ENCODE measurements at regions not wholly inside any gene's neighbourhood (a gene's known extent, or its start where the extent isn't known, plus 50 kb on each side); places are given as distances from the start of the nearest gene placed in this dataset.
"Not testable (repeated sequence)": the region's sequence is repeated elsewhere in the genome, so short reads cannot be mapped to it uniquely, and the experiment has no call there.

DNA sequence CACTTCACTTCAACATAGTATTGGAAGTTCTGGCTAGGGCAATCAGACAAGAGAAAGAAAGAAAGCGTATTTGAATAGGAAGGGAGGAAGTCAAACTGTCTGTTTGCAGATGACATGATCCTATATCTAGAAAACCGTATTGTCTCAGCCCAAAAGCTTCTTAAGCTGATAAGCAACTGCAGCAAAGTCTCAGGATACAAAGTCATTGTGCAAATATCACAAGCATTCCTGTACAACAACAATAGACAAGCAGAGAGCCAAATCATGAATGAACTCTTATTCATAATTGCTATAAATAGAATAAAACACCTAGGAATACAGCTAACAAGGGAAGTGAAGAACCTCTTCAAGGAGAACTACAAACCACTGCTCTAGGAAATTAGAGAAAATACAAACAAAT, 473.9 kb upstream of the SOX9 start:
- H3K9me3 ChIP-seq (ENCODE audit: control insufficient read depth in 2 of 2, insufficient read depth in 1 of 2, low read length in 1 of 2); DNase-seq (ENCODE audit: low read depth in 6 of 9, low spot score in 9 of 9); H3K4me3 ChIP-seq (ENCODE audit: low read length in 2 of 2); H3K27ac ChIP-seq (ENCODE audit: low read depth in 1 of 2, low read length in 1 of 2); H3K4me1 ChIP-seq (ENCODE audit: control insufficient read depth in 2 of 2, insufficient read depth in 2 of 2, low read length in 2 of 2); H3K36me3 ChIP-seq (ENCODE audit: control insufficient read depth in 2 of 2, insufficient read depth in 2 of 2, low read length in 1 of 2); H3K27me3 ChIP-seq (ENCODE audit: control insufficient read depth in 2 of 2, insufficient read depth in 1 of 2, low read length in 1 of 2): not testable (repeated sequence)
- WGBS, result 67% methylated on average over 2 of the region's 2 CpGs

DNA sequence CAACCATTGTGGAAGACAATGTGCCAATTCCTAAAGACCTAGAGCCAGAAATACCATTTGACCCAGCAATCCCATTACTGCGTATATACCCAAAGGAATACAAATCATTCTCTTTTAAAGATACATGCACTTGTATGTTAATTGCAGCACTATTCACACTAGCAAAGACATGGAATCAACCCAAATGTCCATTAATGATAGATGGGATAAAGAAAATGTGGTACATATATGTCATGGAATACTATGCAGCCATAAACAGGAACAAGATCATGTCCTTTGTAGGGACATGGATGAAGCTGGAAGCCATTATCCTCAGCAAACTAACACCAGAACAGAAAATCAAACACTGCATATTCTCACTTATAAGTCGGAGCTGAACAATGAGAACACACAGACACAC, 472.5 kb upstream of the SOX9 start:
- not testable (repeated sequence) for DNase-seq (ENCODE audit: low read depth in 6 of 9, low spot score in 9 of 9); H3K27ac ChIP-seq (ENCODE audit: low read depth in 1 of 2, low read length in 1 of 2); H3K36me3 ChIP-seq (ENCODE audit: control insufficient read depth in 2 of 2, insufficient read depth in 2 of 2, low read length in 1 of 2); H3K4me1 ChIP-seq (ENCODE audit: control insufficient read depth in 2 of 2, insufficient read depth in 2 of 2, low read length in 2 of 2); H3K27me3 ChIP-seq (ENCODE audit: control insufficient read depth in 2 of 2, insufficient read depth in 1 of 2, low read length in 1 of 2); H3K4me3 ChIP-seq (ENCODE audit: low read length in 2 of 2); H3K9me3 ChIP-seq (ENCODE audit: control insufficient read depth in 2 of 2, insufficient read depth in 1 of 2, low read length in 1 of 2)
- 98% methylated on average over 2 of the region's 2 CpGs for WGBS

DNA sequence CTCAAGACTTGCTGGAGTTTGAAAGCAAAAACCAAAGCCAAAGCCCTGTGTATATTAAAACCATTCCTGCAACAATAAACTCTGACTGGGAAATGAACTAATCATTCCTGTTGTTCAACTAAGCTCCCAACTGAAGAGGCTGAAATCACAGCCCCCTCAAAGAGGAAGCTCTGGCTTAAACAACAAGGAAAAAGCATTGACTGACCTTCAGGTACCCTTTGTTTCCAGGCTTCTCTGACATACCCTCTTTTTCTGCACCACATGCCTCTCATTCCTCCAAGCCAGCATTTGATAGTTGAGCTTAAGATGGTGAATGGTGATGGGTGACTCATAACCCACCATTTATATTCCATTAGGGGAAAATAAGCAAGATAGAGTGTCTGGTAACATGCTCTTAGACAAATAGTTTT, 470.9 kb upstream of the SOX9 start:
- Histone ChIP-seq H3K4me3 (ENCODE audit: low read length in 2 of 2) (no peak overlapping the region), H3K27ac (ENCODE audit: low read depth in 1 of 2, low read length in 1 of 2) (no peak overlapping the region), H3K27me3 (ENCODE audit: control insufficient read depth in 2 of 2, insufficient read depth in 1 of 2, low read length in 1 of 2) (no peaks in the 10 kb centered on the region), H3K4me1 (ENCODE audit: control insufficient read depth in 2 of 2, insufficient read depth in 2 of 2, low read length in 2 of 2) (no peaks in the 10 kb centered on the region), H3K9me3 (ENCODE audit: control insufficient read depth in 2 of 2, insufficient read depth in 1 of 2, low read length in 1 of 2) (no peaks in the 10 kb centered on the region), H3K36me3 (ENCODE audit: control insufficient read depth in 2 of 2, insufficient read depth in 2 of 2, low read length in 1 of 2) (no peaks in the 10 kb centered on the region)
- DNase-seq (ENCODE audit: low read depth in 6 of 9, low spot score in 9 of 9), result no peak

DNA sequence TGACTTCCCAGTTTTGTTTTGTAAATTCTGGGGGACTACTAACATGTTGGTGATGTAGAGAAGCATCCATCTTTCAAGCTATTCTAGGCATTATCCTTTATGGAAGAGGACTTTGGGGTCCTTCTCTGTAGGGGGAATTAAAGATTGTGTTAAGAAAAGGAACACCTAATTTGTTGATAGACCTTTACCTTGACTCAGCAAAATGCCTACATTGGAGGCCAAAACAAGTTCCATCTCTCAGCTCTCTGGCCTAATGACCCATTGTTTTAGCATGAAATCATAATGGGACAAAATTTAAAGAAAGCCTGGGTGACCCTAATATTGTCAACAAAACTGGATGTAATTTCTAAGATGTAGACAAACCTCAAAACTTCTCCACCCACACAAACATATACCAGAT, 465.3 kb upstream of the SOX9 start:
- Histone ChIP-seq H3K36me3 (ENCODE audit: control insufficient read depth in 2 of 2, insufficient read depth in 2 of 2, low read length in 1 of 2) (no peaks in the 10 kb centered on the region), H3K27ac (ENCODE audit: low read depth in 1 of 2, low read length in 1 of 2) (no peak overlapping the region), H3K9me3 (ENCODE audit: control insufficient read depth in 2 of 2, insufficient read depth in 1 of 2, low read length in 1 of 2) (no peaks in the 10 kb centered on the region), H3K4me3 (ENCODE audit: low read length in 2 of 2) (no peak overlapping the region), H3K4me1 (ENCODE audit: control insufficient read depth in 2 of 2, insufficient read depth in 2 of 2, low read length in 2 of 2) (no peaks in the 10 kb centered on the region), H3K27me3 (ENCODE audit: control insufficient read depth in 2 of 2, insufficient read depth in 1 of 2, low read length in 1 of 2) (no peaks in the 10 kb centered on the region)
- no peak for DNase-seq (ENCODE audit: low read depth in 6 of 9, low spot score in 9 of 9)

DNA sequence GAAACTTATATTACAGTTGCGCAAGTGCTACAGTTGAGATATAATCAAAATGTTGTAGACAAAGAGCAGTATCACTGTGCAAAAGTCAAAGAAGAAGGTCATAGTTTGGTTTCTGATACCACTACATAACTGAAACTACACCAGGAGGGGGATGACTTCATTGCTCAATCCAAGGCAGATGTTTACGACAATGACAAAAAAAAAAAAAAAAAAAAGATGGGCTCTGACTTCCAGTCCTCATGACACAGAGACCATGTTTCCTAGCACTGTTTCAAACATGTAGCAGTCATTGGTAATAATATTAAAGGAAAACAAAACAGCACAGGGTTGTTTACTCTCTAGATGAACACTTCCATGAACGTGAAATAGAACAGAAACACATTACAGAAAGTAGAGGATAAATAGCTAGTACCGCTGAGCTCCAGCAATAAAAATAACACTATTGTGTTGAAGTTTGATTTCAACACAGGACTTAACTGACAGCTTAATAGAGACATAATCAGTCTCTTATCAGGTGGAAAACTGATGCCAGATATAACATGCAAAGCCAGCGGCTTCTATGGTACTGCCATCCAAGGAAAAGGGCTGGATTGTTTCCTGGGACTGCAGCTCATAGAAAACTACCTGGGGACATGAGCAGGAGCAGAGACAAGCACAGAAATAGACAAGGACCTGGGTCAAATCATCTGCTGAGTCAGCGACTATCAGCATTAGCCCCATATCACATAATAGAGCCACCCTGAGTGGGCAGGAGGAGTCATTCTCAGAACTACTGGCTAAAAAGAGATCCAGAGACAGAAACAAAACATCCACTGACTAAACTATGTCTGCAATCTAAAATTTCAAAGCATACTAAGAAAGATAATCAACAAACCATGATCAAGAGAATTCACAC, 463.6 kb upstream of the SOX9 start:
- H3K4me3 ChIP-seq (ENCODE audit: low read length in 2 of 2), result no peak overlapping the region
- H3K4me1 ChIP-seq (ENCODE audit: control insufficient read depth in 2 of 2, insufficient read depth in 2 of 2, low read length in 2 of 2), result no peaks in the 10 kb centered on the region
- no peaks in the 10 kb centered on the region for H3K36me3 ChIP-seq (ENCODE audit: control insufficient read depth in 2 of 2, insufficient read depth in 2 of 2, low read length in 1 of 2)
- no peak overlapping the region for H3K27ac ChIP-seq (ENCODE audit: low read depth in 1 of 2, low read length in 1 of 2)
- H3K9me3 ChIP-seq (ENCODE audit: control insufficient read depth in 2 of 2, insufficient read depth in 1 of 2, low read length in 1 of 2), result no peaks in the 10 kb centered on the region
- H3K27me3 ChIP-seq (ENCODE audit: control insufficient read depth in 2 of 2, insufficient read depth in 1 of 2, low read length in 1 of 2), result no peaks in the 10 kb centered on the region
- 96% methylated on average over 6 of the region's 6 CpGs for WGBS
- DNase-seq (ENCODE audit: low read depth in 6 of 9, low spot score in 9 of 9), result no peak

DNA sequence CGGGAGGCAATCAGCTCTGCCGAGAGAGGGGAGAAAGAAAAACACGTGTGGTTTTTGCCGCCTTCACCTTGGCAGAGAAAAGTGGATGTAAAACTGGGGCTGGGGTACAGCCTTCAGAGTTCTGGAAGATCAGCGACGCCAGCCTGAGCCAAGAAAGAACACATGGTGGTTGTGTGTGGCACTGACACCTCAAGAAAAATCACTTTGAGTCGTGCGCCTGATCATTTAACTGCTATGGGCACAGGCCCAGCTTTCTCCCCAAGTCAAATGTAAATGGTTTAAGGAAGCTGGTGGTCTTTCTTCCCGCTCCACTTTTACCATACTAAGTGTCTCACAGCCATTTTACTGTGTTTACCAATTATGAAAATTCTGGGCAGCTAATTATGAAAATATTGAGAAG, 461.8 kb upstream of the SOX9 start:
- WGBS, result 90% methylated on average over 9 of the region's 9 CpGs
- H3K4me1 ChIP-seq (ENCODE audit: control insufficient read depth in 2 of 2, insufficient read depth in 2 of 2, low read length in 2 of 2), result no peaks in the 10 kb centered on the region
- no peak overlapping the region for H3K27ac ChIP-seq (ENCODE audit: low read depth in 1 of 2, low read length in 1 of 2)

DNA sequence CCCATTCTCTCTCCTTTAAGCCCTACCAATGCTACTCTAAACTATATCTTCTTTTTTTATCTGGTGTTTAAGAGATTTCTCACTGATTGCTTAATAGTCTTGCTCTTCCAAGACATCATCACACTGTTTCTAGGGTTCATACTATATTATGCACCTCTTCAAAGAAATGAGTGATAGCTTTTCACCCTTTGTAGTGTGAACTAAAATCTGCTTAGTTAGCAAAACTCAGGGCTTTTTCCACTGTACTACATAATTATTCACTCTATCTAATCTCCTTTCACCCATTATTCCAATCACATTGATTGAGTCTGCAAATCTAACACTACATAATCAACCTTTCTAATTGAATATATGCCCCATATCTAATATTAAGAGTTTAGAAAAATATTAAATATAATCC, 456.0 kb upstream of the SOX9 start:
- no peaks in the 10 kb centered on the region for H3K27me3 ChIP-seq (ENCODE audit: control insufficient read depth in 2 of 2, insufficient read depth in 1 of 2, low read length in 1 of 2)
- no peak for DNase-seq (ENCODE audit: low read depth in 6 of 9, low spot score in 9 of 9)
- no peaks in the 10 kb centered on the region for H3K9me3 ChIP-seq (ENCODE audit: control insufficient read depth in 2 of 2, insufficient read depth in 1 of 2, low read length in 1 of 2)
- H3K4me3 ChIP-seq (ENCODE audit: low read length in 2 of 2), result no peak overlapping the region
- H3K36me3 ChIP-seq (ENCODE audit: control insufficient read depth in 2 of 2, insufficient read depth in 2 of 2, low read length in 1 of 2), result no peaks in the 10 kb centered on the region
- no peak overlapping the region for H3K27ac ChIP-seq (ENCODE audit: low read depth in 1 of 2, low read length in 1 of 2)
- H3K4me1 ChIP-seq (ENCODE audit: control insufficient read depth in 2 of 2, insufficient read depth in 2 of 2, low read length in 2 of 2), result no peaks in the 10 kb centered on the region

More for the DNA sequence above, 461.8 kb upstream of the SOX9 start:
- no peak overlapping the region for H3K4me3 ChIP-seq (ENCODE audit: low read length in 2 of 2)
- DNase-seq (ENCODE audit: low read depth in 6 of 9, low spot score in 9 of 9), result no peak
- no peaks in the 10 kb centered on the region for H3K27me3 ChIP-seq (ENCODE audit: control insufficient read depth in 2 of 2, insufficient read depth in 1 of 2, low read length in 1 of 2)
- H3K9me3 ChIP-seq (ENCODE audit: control insufficient read depth in 2 of 2, insufficient read depth in 1 of 2, low read length in 1 of 2), result no peaks in the 10 kb centered on the region
- H3K36me3 ChIP-seq (ENCODE audit: control insufficient read depth in 2 of 2, insufficient read depth in 2 of 2, low read length in 1 of 2), result no peaks in the 10 kb centered on the region

DNA sequence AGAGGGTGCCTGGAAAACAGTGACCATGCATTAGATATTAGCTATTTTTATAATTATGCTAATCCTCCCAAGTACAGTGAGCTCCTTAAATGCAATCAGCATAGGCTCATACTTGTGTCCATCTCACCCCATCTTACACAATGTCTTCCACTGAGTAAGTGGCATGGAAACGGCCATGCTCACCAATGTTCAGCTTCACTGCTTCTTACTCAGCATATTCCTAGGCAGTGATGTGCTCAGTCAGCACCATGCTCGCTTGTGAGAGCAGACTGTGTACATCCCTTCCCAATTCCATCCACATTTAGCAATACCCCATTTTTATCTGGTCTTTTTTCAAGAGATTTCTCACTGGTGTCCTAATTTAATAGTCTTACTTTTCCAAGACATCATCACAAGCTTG, 454.8 kb upstream of the SOX9 start:
- DNase-seq (ENCODE audit: low read depth in 6 of 9, low spot score in 9 of 9), result no peak
- Histone ChIP-seq H3K36me3 (ENCODE audit: control insufficient read depth in 2 of 2, insufficient read depth in 2 of 2, low read length in 1 of 2) (no peaks in the 10 kb centered on the region), H3K27ac (ENCODE audit: low read depth in 1 of 2, low read length in 1 of 2) (no peak overlapping the region), H3K4me1 (ENCODE audit: control insufficient read depth in 2 of 2, insufficient read depth in 2 of 2, low read length in 2 of 2) (no peaks in the 10 kb centered on the region), H3K27me3 (ENCODE audit: control insufficient read depth in 2 of 2, insufficient read depth in 1 of 2, low read length in 1 of 2) (no peaks in the 10 kb centered on the region), H3K9me3 (ENCODE audit: control insufficient read depth in 2 of 2, insufficient read depth in 1 of 2, low read length in 1 of 2) (no peaks in the 10 kb centered on the region), H3K4me3 (ENCODE audit: low read length in 2 of 2) (no peak overlapping the region)
- 76% methylated on average over 2 of the region's 2 CpGs for WGBS

DNA sequence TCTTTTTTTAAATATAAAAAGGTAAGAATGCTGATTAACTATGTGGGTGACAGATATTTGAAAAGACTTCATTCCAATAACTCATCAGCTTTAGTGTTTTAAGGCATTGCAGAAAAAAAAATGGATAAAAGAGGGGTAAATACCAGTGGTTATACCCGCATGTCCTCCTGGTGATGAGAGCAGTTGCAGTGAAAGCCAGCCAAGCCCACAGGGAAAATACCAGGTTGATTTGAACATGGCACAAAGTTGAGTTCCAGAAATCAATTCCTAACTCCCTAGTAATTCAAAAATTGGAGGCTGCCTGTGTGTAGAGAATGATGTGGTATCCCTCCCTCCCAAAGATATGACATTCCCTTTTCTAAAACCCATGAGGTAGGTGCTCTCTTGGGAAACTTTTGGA, 453.2 kb upstream of the SOX9 start:
- Histone ChIP-seq H3K27ac (ENCODE audit: low read depth in 1 of 2, low read length in 1 of 2) (no peak overlapping the region), H3K4me3 (ENCODE audit: low read length in 2 of 2) (no peak overlapping the region), H3K36me3 (ENCODE audit: control insufficient read depth in 2 of 2, insufficient read depth in 2 of 2, low read length in 1 of 2) (no peaks in the 10 kb centered on the region), H3K27me3 (ENCODE audit: control insufficient read depth in 2 of 2, insufficient read depth in 1 of 2, low read length in 1 of 2) (no peaks in the 10 kb centered on the region), H3K9me3 (ENCODE audit: control insufficient read depth in 2 of 2, insufficient read depth in 1 of 2, low read length in 1 of 2) (no peaks in the 10 kb centered on the region), H3K4me1 (ENCODE audit: control insufficient read depth in 2 of 2, insufficient read depth in 2 of 2, low read length in 2 of 2) (no peaks in the 10 kb centered on the region)
- no peak for DNase-seq (ENCODE audit: low read depth in 6 of 9, low spot score in 9 of 9)
- WGBS, result 93% methylated on average over 1 of the region's 1 CpG
